Femur (tissue), 1 donor: ENCODE measurements at regions not wholly inside any gene's neighbourhood (a gene's known extent, or its start where the extent isn't known, plus 50 kb on each side); places are given as distances from the start of the nearest gene placed in this dataset.
"Not testable (repeated sequence)": the region's sequence is repeated elsewhere in the genome, so short reads cannot be mapped to it uniquely, and the experiment has no call there.

ENCODE experiments used
- DNase-seq: peaks from one replicate; pipeline ENCODE4 v3.0.0-alpha.2; 2017

DNA sequence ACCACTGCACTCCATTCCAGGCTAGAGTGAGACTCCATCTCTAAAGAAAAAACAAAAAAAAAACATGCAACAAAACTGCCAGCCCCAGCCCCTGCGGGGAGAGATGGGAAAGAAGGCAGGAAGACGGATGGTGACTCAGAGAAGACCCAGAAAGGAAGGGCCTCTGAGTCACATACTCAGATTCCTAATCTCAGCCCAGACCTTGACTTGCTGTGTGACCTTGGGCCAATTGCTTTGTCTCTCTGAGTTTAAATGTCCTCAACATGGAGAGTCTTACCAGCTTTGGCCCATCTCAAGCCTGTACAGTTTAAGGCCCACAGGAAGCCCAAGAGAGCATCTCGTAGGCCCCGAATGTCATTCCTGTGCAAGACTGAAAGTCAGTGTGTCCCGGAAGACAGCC, 86.5 kb upstream of the LHX1 start:
- DNase-seq = no peak

DNA sequence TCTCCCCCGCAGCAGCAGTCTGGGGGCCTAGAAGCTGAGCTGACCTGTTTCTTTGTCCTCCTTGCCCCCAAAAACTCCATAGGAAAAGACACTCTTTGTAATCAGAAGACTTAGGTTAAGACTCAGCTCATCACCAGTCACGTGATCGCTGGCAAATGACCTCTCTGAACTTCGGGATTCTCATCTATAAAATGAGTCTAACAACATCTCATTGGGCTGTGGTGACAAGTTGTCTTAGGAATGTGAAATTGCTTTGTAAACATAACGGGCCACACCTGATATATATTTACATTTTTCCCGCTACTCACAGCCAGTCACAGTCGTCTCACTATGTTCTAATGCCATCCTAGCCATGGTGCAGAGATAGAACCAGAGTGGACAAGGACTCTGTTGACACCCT, 86.0 kb upstream of the LHX1 start:
- no peak for DNase-seq

DNA sequence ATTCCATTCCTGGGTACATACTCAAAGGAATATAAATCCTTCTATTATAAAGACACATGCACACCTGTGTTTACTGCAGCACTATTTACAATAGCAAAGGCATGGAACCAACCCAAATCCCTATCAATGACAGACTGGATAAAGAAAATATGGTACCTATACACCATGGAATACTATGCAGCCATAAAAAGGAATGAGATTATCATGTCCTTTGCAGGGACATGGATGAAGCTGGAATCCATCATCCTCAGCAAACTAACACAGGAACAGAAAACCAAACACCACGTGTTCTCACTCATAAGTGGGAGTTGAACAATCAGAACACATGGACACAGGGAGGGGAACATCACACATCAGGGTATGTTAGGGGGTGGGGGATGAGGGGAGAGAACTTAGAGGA, 84.8 kb upstream of the LHX1 start:
- not testable (repeated sequence) for DNase-seq

DNA sequence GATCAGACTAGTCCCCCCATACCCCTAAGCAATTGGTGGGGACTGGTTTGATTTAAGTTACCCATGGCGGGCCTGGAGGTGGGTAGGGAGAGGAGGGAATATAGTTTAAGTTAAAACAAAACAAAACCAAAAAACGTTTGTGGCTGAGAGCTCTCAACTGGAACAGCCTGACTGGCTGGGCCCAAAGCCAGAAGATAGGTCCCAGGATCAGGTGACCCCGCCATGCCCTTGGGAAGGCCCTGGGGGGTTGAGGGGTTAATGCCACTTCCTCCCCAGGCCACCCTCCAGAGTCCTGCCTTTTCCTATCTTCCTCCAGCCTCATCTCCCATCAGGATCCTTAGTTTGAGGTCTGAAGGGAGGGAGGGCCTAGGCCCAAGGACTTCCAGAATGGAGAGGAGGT, 82.3 kb upstream of the LHX1 start:
- no peak for DNase-seq

DNA sequence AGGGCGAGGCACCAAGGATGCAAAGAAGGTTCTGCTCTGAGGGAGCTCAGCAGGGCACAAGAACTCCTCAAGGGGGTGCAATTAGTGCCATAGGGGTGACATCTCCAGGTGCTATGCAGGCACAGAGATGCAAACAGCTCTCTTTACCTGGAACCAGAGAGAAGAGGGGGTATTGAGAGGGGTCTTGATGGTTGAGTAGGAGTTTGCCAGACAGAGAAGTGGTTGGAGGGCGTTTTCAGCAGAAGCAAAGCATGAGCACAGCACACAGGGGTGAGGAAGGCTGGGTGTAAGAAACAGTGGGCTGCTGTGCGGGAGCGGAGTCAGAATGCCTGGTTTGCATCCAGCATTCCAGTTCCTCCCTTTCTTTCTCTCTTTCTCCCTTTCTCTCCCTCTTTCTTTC, 81.8 kb upstream of the LHX1 start:
- no peak for DNase-seq

DNA sequence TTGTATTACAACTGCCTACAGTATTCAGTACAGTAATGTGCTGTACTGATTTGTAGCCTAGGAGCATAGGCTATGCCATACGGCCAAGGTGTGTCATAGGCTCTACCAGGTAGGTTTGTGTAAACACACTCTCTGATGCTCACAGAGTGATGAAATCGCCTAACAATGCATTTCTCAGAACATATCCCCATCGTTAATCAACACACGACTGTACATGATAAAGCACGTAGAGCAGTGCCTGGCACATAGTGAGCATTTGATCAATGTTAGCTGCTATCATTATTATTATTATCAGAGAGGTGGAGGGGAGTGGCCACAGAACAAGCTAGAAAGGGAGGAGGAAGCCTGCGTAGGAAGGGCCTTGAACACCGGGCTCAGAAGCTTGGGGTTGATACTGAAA, 81.1 kb upstream of the LHX1 start:
- no peak for DNase-seq

DNA sequence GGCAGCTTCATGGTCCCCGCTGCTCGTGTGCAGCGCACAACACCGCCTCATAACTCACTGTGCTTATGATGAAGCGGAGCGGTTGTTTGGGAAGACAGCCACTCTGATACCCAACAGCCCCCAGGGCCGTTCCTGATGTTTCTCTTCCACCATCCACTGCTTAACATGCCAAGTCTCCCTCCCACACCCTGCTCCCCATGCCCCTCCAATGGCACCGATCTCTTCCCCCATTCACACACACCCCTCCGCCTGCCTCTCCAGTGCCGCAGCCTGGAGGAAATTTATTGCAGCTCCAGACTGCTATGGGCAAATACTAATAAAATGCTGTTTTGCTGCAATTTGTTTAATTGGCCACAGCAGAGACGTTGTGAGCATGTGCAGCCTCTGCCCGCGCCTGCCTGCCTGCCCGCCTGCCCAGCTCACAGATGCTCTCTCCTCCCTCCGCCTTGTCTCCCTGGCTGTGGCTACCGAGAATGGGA, 80.3 kb upstream of the LHX1 start:
- DNase-seq = no peak

DNA sequence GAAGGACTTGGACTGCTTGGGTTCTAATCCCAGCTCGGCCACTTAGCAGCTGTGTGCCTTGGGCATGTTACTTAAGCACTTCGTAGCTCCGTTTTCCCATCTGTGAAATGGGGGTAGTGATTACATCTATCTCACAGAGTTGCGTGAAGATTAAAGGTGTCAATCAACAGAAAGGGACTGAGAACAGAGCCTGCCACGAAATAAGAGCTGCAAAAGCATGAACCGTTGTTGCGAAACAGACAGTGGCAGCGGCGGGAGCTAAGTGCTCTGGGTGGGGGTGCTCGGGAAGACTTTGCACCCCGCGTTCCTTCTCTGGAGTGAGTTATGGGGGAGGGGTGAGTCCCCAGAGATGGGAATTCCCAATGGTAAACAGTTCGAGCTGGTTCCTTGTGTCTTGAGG, 79.6 kb upstream of the LHX1 start:
- no peak for DNase-seq

DNA sequence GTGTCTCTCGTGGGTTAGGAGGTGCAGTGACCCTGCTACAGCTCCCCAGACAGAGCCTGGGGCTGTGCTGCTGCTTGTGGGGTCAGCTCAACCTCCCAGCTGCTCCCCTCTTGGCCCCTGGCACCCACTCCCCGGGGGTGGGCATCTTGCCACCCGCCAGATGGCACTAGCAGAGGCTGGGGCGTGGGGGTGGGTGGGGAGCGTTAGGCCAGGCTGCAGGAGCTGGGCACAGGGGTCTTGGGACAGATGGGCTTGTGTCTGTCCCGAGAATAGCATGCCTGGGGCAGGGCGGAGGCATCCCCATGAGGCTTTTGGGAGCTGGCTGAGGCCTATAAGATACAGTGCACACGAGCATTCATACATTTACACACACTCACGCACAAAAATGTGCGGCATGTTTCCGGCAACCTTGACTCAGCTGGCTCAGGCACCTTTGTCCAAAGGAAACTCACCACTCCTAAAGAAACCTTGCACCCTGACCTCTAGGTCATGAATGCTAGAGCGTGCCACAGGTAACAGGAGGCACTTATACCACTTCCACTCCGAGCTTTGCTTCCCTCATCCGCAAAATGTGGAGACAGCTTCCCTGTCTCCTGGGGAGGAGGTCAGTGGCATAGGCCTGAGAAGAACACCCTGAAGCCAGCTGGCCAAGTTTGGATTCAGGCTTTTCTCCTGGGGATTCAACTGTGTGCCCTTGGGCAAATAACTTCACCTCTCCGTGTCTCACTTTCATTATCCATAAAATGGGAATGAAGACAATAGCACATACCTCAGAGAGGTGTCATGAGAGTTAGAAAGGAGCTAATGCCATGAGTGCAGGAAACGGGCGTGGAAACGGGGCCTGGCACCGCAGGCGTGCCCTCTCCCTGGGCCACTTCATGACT, 78.9 kb upstream of the LHX1 start:
- no peak for DNase-seq

DNA sequence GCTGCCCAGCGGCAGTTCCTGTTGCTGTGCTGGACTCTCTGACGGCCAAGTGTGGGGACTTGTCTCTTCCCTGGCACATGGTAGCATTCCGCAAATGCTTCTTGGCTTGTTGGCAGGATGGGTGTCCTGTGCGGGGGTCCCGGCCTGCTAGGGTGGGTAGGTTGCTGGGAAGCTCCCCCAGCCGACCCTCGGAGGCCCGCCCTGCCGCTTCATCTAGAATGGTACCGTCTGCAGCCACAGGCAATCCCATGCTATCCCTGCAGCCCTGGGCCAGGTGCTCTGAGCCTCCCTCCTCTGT, 78.3 kb upstream of the LHX1 start:
- no peak for DNase-seq

DNA sequence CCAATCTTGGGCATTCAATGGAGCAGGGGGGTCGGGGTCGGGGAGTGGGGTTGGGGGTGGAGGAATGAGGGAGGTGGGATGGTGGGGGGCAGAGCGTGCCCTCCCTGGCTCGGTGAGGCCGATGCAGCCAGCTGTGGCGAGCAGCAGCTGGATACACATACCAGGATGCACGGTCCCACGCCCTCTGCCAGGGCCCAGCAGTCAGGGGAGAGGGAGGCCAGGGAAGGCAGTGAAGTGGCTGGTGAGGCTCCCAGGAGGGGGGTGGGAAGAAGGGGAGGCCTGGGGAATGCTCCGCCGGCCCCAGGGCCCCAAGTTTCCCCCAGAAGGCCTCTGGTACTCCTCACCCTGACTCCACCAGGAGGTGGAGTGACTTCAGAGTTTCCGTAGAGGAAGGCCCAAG, 77.6 kb upstream of the LHX1 start:
- peak; percentile 36 for DNase-seq

DNA sequence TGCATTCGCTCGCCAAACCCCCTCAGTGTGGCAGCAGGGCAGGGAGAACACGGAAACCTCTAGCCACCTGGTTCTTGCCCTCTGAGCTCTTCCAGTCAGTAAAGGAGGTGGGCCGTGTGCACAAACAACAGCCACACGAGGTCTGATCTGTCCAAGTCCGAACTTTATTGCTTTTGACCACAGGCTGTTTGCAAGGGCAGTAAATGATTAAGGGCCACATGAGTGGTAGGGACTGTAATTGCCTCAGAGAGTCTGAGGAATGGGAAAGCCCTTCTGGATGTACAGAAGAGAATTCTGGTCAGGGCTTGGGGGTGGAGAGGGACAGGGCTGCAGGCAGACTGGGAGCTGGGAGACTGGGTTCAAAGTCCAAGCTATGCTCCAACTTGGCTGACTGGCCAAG, 75.7 kb upstream of the LHX1 start:
- DNase-seq = no peak

DNA sequence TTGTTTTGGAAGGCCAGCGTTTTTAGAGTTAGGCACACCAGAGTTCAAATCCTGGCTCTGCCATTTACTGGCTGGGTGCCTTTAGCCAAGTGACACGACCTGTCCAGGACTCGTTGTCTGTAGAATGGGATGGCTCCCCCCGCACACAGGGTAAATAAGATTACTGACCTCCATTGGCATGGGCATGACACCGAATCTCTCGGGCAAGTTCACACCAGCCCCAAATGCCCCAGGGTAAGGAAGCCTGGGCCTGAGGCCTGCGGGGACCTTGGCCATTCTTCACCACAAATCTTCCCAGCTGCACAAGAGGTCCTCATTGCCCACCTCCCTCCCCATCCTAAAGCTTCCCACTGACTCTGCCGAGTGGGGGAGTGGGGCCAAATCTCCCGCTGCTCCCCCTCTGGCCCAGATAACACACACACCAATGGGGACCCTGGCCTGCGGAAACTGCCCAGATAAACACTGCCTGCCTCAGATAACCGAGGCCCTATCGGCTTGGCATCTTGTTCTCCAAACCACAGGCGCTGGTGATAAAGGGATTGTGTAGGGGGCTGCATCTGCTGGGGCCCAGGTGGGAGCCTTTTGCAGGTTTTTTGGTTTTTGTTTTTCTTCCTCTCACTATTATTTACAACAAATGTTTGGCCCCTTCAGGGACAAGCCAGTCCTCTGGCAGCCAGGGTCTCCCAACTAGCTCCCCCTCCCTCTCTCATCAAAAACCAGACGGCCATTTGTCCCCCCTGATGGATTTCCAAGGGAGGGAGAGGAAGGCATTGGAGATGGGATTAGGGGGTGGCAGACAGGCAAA, 75.0 kb upstream of the LHX1 start:
- no peak for DNase-seq

DNA sequence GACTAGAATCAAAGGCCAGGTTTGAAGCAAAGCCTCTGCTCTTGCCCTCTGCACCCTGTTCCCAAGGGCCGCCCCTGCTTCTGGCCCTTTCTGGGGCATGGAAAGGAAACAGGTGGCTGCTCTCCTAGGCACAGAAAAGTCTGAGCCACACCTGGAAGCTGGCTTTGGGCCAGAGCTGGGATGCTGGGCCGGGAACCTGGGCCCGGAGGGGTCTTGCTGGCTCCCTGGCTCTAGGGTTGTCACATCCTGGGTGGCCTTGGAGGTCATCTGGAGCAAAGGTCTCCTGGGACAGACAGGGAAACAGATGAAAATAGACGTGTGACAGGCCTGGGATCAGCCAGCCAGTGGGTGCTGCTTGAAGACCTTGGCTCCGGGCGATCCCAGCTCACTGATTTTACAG, 74.1 kb upstream of the LHX1 start:
- no peak for DNase-seq

DNA sequence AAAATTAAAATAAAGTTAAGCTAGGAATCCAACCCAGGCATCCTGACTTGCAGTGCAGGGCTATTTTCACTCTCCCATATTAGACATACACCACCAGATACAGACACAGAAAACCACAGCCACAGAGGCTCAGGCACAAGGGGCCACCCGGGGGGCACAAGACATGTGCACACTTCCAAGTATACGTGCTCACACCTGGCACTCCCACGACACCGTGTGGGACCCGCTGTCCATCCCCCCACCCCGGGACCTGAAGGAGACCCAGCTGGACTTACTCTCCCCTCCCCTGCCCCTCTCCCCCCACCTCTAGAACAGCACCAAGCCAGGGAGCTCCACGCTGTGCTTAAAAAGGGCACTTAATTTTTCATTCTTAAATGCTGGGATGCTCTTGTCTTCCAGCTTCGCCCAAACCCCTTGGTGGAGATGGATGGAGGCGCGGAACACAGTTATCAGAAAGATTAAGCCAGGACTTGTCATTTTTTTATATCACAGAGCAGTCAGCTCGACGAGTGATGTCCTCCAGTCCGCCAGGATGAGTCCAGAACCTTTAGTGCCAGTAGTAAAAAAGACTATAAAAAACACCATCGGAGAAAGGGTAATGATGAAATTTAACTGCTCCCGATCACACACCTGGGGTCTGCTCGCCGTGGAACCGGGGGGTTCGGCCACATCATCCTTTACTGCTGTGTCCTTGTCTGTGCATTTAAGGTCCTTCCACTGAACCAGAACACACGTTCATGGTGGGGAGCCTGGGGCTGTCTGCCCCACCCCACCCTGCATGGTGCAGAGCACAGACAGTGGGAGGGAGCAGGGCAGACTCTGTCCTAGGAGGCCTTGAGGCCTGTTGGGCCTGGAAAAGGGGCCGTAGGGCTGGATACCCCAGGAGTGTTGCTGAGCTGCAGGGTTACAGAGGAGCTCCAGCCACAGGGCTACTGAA, 73.3 kb upstream of the LHX1 start:
- no peak for DNase-seq

DNA sequence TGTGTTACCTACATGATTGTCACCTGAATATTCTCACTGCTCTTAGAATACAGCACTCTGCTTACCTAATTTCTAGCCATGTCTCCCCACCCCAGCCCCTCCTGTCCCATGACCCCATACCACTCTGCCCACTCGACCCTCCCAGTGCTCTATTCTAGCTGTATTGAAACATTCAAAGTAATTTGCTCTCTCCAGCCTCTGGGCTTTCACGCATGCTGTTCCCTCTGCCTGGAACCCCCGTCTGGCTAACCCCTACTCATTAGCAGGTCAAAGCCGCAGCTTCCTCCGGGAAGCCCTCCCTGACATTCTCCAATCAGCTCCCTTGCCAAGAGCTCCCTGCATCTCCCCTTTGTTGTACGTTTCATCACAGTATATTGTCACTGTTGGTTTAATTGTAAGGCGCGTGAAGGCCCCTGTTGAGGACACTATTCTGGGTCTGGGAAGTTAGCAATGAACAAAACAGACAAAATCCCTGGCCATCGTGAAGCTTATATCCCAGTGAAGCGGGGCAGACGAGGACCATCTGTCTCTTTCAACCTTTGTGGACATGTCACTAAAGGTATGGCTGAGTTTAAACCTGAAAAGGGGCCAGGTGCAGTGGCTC, 72.3 kb upstream of the LHX1 start:
- DNase-seq = no peak

DNA sequence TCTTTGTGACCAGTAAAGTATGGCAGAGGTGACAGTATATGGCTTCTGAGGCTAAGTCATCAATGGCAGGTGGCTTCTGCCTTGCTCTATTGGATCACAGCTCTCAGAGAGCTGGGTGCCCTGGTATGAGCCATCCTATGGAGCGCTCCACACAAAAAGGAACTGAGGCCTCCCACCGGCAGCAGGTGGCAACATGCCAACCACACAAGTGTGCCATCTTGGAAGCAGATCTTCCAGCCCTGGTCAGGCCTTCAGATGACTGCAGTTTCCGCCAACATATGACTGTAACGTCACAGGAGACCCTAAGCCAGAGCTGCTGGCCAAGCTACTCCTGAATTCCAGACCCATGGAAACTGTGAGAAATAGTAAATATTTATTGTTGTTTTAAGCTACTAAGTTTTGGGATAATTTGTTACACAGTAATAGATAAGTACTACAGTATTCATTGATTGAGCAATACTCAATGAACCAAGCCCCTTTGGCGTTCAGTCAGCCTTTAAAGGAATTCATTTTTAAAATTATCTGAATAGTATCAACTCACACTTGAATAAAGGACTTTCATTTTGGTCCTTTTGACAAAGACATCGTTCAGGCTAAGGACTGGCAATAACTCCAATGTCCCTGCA, 69.4 kb upstream of the LHX1 start:
- no peak for DNase-seq

DNA sequence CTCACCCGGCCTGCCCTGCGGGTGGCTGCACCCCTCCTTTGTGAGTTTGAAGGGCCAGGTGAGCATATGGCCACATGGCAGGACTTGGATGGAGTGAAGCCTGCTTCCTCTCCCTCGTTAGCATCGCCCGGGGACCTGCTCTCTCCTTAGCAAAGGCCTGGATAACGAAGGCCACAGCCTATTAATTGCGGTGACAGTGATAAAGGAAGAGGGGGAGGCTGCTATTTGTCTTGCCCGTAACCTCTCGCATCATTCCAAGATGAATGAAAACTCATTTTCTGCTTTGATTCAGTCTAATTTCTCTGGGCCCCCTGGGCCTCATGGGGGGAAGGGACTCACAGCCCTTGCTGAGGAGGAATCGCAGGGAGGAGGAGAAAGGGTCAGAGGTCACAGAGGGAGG, 68.5 kb upstream of the LHX1 start:
- DNase-seq = no peak

DNA sequence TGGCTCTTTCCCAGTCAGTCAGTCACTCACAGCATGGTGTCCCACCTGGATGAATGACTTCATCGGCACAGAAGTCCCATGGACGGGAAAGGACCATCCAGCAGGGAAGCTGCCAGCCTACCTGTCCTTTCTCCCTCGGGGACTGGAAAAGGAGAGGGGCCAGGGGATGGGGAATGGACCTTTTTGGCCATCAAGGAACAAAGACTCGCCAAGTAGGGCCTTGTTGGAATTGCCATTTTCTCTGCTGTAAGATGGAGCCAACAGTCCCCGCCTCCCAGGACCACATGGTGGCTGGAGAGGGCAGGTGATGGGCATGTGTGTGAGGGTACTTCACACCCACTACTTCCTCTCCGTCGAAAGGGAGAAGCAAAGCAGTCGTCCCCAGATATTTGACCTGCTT, 67.8 kb upstream of the LHX1 start:
- no peak for DNase-seq

DNA sequence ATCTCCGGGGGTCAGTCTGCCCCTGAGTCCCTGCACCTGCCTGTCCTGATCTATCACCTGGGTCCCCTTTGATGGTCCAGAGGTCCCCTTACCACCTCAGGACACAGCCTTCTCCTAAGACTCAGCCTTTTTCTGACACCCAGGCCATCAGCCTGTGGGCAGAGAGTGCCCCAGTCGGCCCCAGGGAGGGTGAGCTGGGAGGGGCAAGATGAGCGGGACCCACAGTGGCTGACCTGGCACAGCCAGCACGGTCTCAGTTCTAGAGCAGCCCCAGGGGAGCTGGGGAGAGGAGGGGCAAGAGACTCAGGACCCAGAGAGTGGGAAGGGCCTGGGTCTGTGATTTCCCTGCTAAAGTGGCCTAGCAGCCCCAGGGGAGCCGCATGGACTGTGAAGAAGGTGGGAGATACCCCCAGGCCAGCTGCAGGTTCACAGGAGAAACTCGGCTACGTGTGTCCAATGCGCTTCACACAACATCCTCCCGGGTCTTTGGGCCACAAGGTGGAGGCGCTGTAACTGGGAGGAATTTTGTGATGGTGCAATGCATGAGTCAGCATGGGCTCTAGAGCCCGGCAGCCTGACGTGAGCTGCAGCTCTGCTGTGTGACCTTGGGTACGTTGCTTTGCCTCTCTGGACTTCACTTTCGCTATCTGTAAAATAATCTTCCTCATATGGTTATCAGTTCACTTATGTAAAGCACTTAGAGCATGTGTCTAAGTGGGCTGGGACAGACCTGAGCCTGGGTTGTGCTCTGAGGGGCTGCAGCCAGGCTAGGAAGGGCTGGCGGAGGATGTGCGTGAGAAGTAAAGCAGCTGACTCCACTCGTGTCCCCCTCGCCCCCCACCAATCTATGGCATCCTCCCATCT, 67.2 kb upstream of the LHX1 start:
- DNase-seq = no peak

DNA sequence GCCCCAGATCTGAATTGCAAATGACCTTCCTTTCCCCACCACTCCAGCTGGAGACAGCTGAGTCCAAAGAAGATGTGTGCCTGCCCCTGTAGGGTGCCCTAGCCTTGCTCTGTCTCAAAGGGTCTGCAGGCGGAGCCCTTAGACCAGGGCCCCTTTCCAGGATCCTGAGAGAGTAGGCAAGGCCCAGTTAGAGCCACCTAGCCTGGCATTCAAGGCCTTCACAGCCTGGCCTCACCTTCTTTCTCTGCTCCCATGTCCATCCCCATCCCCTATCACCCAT, 66.6 kb upstream of the LHX1 start:
- DNase-seq = no peak
